ENCODE measurements at regions not wholly inside any gene's neighbourhood (a gene's known extent, or its start where the extent isn't known, plus 50 kb on each side); places are given as distances from the start of the nearest gene placed in this dataset.

GRCh38 chr15:68871507-68871906, 50.8 kb upstream of the ANP32A start:
- Histone ChIP-seq H3K9ac (ENCODE audit: low read length in 5 of 5) (no peak overlapping the region), H3K4me1 (ENCODE audit: control insufficient read depth in 5 of 5, insufficient read depth in 5 of 5, low read length in 5 of 5) (peaks cover 0 to 8% (median 7%) of the 10 kb centered on the region in 5 donors), H3K4me3 (ENCODE audit: low read depth in 1 of 5, low read length in 5 of 5) (no peak overlapping the region), H3K27me3 (ENCODE audit: control insufficient read depth in 5 of 5, insufficient read depth in 4 of 5, low read length in 5 of 5) (no peaks in the 10 kb centered on the region), H3K27ac (ENCODE audit: low read depth, low read length) (no peak overlapping the region), H3K36me3 (ENCODE audit: control insufficient read depth in 5 of 5, insufficient read depth in 5 of 5, low read length in 5 of 5) (no peaks in the 10 kb centered on the region), H3K9me3 (ENCODE audit: control insufficient read depth in 5 of 5, low read length in 5 of 5) (no peaks in the 10 kb centered on the region)

- Histone ChIP-seq H3K36me3 (ENCODE audit: control insufficient read depth in 5 of 5, insufficient read depth in 5 of 5, low read length in 5 of 5) (no peaks in the 10 kb centered on the region), H3K9ac (ENCODE audit: low read length in 5 of 5) (no peak overlapping the region), H3K4me3 (ENCODE audit: low read depth in 1 of 5, low read length in 5 of 5) (no peak overlapping the region), H3K4me1 (ENCODE audit: control insufficient read depth in 5 of 5, insufficient read depth in 5 of 5, low read length in 5 of 5) (peaks cover 0 to 8% (median 7%) of the 10 kb centered on the region in 5 donors), H3K27ac (ENCODE audit: low read depth, low read length) (no peak overlapping the region), H3K9me3 (ENCODE audit: control insufficient read depth in 5 of 5, low read length in 5 of 5) (no peaks in the 10 kb centered on the region), H3K27me3 (ENCODE audit: control insufficient read depth in 5 of 5, insufficient read depth in 4 of 5, low read length in 5 of 5) (no peaks in the 10 kb centered on the region)
These were observed 54.1 kb upstream of the ANP32A start for GRCh38 chr15:68874788-68875187.

- peak overlapping the region; percentile 45 to 82 (median 62) for H3K4me3 ChIP-seq (ENCODE audit: low read depth in 1 of 5, low read length in 5 of 5)
- H3K4me1 ChIP-seq (ENCODE audit: control insufficient read depth in 5 of 5, insufficient read depth in 5 of 5, low read length in 5 of 5), result peaks cover 0 to 8% (median 7%) of the 10 kb centered on the region in 5 donors
- no peak overlapping the region for H3K27ac ChIP-seq (ENCODE audit: low read depth, low read length)
- H3K9me3 ChIP-seq (ENCODE audit: control insufficient read depth in 5 of 5, low read length in 5 of 5), result no peaks in the 10 kb centered on the region
- H3K9ac ChIP-seq (ENCODE audit: low read length in 5 of 5), result peak overlapping the region in 1 of 5 donors; percentile 8
- H3K27me3 ChIP-seq (ENCODE audit: control insufficient read depth in 5 of 5, insufficient read depth in 4 of 5, low read length in 5 of 5), result no peaks in the 10 kb centered on the region
- H3K36me3 ChIP-seq (ENCODE audit: control insufficient read depth in 5 of 5, insufficient read depth in 5 of 5, low read length in 5 of 5), result no peaks in the 10 kb centered on the region
These were observed 54.8 kb upstream of the SPESP1 start for GRCh38 chr15:68875377-68876116.

GRCh38 chr15:68877626-68878025, 52.7 kb upstream of the SPESP1 start:
- Histone ChIP-seq H3K4me1 (ENCODE audit: control insufficient read depth in 5 of 5, insufficient read depth in 5 of 5, low read length in 5 of 5) (peaks cover 0 to 8% (median 7%) of the 10 kb centered on the region in 5 donors), H3K36me3 (ENCODE audit: control insufficient read depth in 5 of 5, insufficient read depth in 5 of 5, low read length in 5 of 5) (no peaks in the 10 kb centered on the region), H3K9ac (ENCODE audit: low read length in 5 of 5) (no peak overlapping the region), H3K27me3 (ENCODE audit: control insufficient read depth in 5 of 5, insufficient read depth in 4 of 5, low read length in 5 of 5) (no peaks in the 10 kb centered on the region), H3K27ac (ENCODE audit: low read depth, low read length) (no peak overlapping the region), H3K4me3 (ENCODE audit: low read depth in 1 of 5, low read length in 5 of 5) (no peak overlapping the region), H3K9me3 (ENCODE audit: control insufficient read depth in 5 of 5, low read length in 5 of 5) (no peaks in the 10 kb centered on the region)

- Histone ChIP-seq H3K27ac (ENCODE audit: low read depth, low read length) (no peak overlapping the region), H3K4me1 (ENCODE audit: control insufficient read depth in 5 of 5, insufficient read depth in 5 of 5, low read length in 5 of 5) (peaks cover 2 to 11% (median 9%) of the 10 kb centered on the region in 5 donors), H3K4me3 (ENCODE audit: low read depth in 1 of 5, low read length in 5 of 5) (no peak overlapping the region), H3K27me3 (ENCODE audit: control insufficient read depth in 5 of 5, insufficient read depth in 4 of 5, low read length in 5 of 5) (no peaks in the 10 kb centered on the region), H3K9me3 (ENCODE audit: control insufficient read depth in 5 of 5, low read length in 5 of 5) (no peaks in the 10 kb centered on the region), H3K9ac (ENCODE audit: low read length in 5 of 5) (no peak overlapping the region), H3K36me3 (ENCODE audit: control insufficient read depth in 5 of 5, insufficient read depth in 5 of 5, low read length in 5 of 5) (no peaks in the 10 kb centered on the region)
These were observed 49.9 kb upstream of the SPESP1 start for GRCh38 chr15:68880382-68880781.
